NCI-H2107 treated with DMSO at 0.1 percent for 48 hours (cell line): ENCODE measurements at regions not wholly inside any gene's neighbourhood (a gene's known extent, or its start where the extent isn't known, plus 50 kb on each side); places are given as distances from the start of the nearest gene placed in this dataset.

Source experiments
- DNase-seq: peaks from one replicate; lab custom pipeline; 2025; ENCODE audit not compliant: unreplicated experiment; lab: John Stamatoyannopoulos, UW

DNA sequence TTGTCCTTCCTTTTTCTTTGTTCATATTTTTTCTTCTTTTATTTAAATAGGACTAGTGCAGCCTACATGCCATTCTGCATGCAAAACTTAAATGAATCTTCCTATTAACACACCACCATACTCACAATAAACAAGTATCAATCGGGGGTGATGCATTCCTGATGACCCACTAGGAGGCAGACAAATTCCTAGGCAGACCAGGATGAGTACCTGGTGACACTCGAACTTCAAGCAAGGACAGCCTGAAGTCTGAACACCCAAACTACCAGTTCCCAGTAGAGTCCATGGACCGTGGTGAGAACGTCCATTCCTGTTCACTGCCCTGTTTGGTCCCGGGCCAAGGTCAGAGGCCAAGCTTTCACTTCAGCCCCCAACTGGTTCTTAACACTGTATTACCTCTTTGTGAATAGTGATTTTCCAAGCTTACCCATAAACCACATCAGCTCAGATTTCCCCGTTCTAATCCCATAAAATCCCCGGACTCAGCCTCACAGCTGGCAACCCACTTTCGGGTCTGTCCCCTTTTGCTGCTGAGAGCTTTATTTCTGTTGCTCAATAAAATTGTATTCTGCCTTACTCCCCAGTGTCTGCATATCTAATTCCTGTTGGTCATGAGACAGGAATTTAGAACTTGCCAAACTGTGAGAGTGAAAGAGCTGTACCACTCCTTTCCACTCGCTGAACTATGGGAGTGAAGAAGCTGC lies 1286.6 kb downstream of the FSTL5 start:
- no peak for DNase-seq

DNA sequence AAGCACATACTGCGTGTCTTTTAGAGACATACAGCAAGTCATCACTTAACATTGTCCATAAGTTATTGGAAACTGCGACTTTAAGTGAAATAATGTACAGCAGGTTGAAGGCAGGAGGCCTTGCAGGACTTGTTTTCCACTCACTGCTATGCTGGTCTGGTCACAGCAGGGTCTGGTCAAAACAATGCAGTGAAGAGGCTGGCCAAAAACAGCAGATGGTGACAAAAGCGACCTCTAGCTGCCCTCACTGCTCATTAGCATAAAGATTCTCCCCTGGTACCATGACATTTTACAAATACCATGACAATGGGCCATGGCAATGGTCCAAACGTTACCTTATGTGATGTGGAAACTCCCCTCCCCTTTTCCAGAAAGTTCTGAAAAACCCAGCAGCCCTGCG lies 1283.6 kb downstream of the FSTL5 start:
- no peak for DNase-seq

DNA sequence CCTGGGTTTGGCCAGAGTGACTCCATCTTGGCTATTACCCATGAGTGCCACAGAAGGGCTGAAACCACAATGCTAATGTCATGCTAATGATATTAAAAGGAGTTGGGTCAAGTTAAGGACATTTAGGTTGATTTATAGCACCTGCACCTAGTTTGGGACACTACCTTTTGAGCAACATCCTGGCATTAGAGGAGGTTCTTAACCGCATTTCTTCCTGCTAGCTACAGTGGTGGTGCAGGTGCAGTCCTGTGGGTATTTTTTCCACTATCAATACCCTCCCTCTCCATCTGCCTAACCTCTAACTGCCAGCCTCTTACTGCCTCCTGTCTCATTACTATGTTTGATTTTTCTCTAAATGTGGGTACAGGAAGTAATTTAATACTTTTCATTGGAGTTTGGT lies 1276.1 kb downstream of the FSTL5 start:
- no peak for DNase-seq

DNA sequence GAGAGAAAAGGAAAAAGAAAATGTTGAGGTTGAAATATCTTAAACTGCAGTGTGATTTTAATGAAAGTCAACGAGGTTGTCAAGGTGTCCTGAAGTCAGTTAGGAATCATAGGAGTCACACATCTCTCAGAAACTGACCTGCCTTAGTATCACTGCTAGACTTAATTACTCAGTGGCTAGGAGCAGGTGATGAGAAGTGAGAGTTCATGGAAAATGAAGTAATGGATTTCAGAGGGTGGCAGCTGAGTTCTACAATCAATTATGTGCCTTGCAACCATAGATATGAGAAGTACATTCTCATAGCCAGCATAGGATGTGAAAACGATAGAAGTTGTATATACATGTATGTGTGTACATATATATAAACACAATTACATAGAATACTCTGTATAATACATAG lies 1269.7 kb downstream of the FSTL5 start:
- DNase-seq: no peak

DNA sequence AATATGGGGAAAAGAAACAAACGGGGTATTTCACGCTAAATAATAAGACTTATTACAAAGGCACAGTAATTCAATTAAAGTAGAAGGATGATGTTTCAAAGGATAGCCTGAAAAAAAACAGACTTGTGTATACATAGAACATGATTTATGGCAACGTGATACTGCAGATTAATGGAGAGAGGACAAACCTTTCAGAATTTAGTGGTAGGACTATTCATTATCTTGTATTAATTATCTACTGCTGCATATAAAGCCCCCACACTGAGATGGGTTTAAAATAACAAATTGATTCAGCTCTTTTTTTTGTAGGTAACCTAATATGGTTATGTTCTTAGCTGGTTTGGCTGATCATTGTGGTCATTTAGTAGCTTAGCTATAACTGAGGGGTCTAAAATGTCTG lies 1269.0 kb downstream of the FSTL5 start:
- no peak for DNase-seq

DNA sequence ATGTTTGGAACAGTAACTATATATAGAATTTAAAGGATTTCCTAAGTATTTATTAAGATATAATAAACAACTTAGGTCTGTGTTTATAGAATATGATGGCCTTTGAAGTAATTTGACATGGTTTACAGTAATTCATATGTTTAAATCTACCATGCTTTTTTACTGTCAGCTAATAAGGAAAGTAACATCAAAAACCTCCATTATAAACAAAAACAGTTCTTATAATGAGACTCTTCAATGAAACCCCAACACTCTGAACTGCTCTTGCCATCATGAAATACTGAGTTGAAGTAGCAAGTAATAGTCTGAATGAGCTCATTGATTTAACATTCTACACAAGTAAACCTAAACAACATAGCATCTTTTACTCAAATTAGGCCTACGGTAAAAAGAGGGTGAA lies 1236.5 kb downstream of the FSTL5 start:
- no peak for DNase-seq

DNA sequence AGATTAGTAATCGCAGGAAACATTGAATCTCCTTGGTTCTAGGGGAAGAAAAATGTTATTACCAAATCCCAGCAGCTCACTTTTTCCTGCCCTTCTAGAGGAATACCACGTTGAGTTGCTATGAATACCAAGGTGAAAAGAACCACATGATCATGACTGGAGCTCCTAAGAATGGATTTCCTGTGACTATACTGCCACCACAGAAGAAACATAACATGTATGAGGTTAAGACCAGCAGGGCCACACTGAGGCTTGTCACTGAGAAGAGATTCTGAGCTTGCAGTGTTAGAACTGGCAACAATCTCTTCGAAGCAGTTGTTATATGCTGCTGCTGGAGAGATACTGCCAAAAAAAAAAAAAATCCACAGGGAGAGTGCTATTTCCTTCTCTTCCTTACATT lies 1235.3 kb downstream of the FSTL5 start:
- DNase-seq: no peak

DNA sequence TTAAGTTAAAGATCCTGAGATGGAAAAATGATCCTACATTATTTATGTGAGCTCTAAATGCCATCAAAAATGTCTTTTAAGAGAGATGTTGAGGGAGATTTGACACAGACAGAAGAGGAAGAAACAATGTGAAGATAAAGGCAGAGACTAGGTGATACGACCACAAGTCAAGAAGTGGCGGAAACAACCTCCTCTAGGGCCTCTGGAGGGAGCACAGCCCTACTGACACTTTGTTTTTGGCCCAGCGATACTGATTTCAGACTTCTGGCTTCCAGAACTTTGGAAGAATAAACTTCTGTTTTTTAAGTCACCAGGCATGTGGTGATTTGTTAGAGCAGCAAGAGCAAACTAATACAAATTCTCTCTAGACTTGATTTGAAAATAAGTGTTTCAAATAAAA lies 1216.1 kb downstream of the FSTL5 start:
- DNase-seq: no peak

DNA sequence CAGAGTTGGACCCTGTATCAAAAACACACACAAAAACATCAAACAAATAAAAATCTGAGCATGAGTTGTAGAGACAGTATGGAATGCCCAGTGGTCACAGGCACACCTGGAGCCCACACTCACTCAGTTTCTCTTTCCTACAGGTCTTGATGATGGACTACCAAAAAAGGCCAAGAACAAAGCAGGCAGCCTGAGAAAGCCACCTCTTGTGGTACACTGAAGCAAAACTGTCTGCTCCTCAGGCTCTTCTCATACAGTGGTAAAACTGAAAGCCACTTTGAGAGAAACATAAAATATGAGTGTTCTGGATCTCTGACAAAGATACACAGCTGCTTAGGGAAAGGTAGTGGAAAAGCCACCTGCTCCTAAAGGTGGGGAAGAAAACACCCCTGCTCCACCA lies 1206.9 kb downstream of the FSTL5 start:
- DNase-seq: no peak

DNA sequence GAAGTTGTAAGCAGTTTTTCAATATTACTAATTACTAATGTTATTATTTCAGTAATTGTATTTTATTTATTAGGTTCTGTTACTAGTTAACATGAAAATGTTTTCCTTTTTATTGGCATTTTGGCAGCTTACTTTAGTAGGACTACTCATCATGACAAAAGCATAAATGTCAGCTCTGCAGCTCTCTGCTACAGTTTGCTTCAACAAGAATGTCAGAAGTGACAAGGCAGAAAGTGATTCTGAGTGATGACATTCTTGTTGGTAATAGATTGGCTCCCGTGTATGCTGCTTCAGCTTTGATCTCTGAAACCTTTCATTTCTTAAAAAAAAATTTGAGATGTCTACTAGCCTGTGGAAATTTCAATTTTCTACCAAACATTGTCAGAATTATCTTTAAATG lies 1193.9 kb downstream of the FSTL5 start:
- DNase-seq: no peak

DNA sequence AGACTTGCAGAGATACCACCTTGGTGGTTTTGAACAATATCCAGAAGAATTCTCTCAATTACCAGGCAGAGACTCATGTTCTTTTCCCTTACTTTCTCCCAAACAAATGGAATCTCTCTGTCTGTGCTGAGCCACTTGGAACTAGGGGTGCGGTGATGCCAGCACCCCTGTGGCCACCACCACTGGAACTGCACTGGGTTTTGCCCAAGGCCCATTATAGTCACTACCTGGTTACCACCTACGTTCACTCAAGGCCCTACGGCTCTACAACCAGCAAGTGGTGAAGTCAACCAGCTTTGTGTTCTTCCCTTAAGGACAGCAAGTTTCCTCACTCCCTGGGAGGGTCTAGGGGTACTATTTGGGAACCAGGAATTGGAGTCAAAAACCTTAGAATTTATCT lies 1183.7 kb downstream of the FSTL5 start:
- no peak for DNase-seq

DNA sequence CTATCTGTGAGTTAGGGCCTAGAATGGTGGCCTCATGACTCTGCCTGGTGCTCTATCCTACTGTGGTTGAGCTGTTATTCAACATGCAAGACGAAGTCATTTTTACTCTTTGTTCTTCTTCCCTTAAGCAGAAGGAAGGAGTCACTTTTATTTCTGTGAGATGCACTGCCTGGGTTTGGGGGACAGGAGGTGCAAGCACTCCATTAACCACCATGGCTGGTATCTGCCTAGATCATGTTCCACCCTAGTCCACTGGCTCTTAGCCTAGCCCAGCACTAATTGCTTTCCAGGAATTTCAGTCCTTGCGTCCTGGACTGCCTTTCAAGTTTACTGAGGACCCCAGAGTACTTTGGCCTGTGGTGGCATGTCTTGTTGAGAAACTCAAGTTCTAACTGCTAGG lies 1182.7 kb downstream of the FSTL5 start:
- DNase-seq: no peak

DNA sequence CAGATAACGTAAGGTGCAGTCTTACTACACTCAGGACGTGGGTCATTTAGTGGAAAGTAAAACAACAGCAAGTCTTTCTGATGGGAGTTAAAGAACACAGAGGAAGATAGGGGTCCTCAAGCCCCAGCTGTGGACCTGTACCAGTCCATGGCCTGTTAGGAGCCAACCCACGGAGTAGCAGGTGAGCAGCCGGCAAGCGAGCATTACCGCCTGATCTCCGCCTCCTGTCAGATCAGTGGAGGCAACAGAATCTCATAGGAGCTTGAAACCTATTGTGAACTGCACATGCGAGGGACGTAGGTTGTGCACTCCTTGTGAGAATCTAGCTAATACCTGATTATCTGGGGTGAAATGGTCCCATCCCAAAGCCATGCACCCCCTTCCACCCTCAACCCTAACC lies 1180.8 kb downstream of the FSTL5 start:
- no peak for DNase-seq

DNA sequence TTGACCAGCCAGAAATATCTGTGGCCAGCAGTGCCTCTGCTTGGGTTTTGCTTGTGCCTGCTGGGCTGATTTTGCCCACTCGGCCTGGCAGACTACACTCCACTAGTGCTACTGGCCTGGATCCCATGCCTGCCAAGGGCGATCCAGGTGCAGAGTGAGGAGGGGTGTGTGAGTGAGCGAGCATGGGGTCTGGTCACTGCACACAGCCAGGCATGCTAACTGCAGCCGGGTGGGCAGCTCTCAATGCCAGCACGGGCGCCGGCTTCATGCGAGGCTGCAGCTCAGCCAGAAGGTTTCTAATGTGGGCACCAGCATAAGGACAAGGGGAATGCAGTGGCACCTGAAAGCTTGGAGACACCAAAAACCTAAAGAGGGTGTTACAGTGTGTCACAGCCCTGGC lies 1161.4 kb downstream of the FSTL5 start:
- DNase-seq: no peak

DNA sequence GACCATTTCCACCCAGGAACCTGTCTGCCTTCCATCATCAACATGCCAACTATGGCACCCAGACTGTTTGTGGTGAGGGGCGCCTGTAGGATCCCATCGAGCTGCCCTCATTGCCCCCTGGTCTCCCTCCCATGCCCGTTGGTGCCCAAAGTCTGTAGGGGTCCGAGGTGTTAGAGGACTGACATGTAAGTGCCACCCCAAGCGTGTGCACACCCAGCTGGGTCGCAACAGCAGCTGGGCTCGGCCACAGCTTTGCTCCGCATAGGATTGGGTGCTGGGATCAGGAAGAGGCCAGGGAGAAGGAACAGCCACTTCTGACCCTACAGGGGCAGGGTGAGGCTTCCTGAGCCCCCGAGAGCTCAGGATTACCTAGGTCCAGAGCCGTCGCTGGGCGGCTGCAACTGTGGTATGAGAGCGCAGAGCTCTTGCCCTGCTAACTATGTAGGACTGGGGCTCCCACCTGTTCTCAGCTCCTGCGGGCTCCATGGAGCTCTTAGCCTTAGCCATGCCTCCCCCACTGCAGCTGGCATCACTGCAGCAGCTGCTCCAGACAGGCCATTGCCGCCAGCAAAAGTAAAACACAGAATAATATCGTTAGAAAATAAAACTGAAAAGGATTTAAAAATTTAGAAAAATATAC lies 1160.3 kb downstream of the FSTL5 start:
- no peak for DNase-seq

DNA sequence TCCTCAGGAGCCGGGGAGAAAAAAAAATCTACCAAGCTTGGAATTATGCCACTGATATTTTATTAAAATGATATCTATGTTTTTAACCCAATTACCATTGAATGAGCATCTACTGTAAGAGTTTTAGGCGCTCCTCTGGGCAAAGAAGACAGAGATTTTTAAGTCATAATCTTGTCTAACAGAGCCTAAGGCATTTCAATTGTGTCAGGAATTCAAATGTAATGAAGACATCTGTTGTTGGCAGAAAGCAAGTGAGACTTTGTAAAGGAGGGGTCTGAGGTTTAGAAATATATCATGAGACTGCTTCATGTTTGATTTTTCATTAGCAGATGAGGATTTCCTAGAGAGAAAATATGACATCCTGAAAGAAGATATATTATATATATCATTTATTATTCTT lies 1158.1 kb downstream of the FSTL5 start:
- DNase-seq: no peak

DNA sequence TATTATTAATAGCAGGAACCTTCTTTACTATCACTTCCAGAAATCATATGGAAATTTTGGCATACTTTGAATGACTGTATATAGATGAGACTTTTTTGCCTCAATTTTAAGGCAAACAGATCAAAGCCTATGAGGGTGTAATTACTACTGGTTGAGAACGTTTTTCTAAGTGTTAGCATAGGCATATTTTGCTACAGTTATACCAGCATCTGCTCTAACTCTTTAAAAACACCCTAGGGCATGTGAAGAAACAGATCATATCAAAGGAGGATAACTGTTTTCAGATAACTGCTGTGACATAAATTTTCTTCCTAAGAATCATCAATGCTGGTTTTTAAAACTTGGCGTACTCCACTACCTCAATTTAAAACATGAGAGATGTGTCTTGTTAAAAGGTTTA lies 1155.3 kb downstream of the FSTL5 start:
- DNase-seq: no peak

DNA sequence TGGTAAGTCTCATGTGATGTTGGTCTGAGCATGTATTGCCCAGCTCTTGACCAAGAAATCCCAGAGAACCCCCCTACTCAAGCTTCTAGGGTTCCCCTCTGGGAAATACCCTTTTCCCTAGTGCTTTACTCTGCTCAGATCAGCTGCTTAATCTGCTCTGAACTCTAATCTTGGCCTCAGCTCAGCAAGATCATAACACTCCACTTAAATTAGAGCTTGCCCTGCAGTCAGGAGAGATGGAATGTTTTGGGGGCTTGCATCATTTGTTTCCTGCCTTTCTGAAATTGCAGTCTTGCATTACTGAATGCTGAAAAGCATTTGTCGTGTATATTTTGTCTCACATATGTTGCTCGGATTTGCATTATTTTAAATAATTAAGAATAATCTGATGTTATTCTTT lies 1153.6 kb downstream of the FSTL5 start:
- DNase-seq: no peak
